MCF 10A (cell line): ENCODE measurements at regions not wholly inside any gene's neighbourhood (a gene's known extent, or its start where the extent isn't known, plus 50 kb on each side); places are given as distances from the start of the nearest gene placed in this dataset.
"Not testable (repeated sequence)": the region's sequence is repeated elsewhere in the genome, so short reads cannot be mapped to it uniquely, and the experiment has no call there.

Source experiments
- BruUV-seq: library from RNA; stranded (reverse); fragments of 400-500 nt; replicated peaks from 2 replicates; lab custom pipeline; 2021; lab: Mats Ljungman, UMichigan
- CTCF ChIA-PET: fragments of 300-600 bp; sonication (Branson Sonifier 250); formaldehyde crosslinking; extraction: SDS; loops from one replicate; lab custom pipeline; 2021; ENCODE audit warnings: antibody characterized with exemption, inconsistent platforms; lab: Yijun Ruan, JAX
- POLR2A ChIA-PET: fragments of 300-600, 350-650 bp; sonication (Branson Sonifier 250); formaldehyde crosslinking; extraction: SDS; loops from one replicate; lab custom pipeline; 2020; ENCODE audit warnings: antibody characterized with exemption, inconsistent platforms; lab: Yijun Ruan, JAX
- DNase-seq: peaks from one replicate; pipeline ENCODE4 v3.0.0-alpha.2; 2018; ENCODE audit not compliant: unreplicated experiment
- H3K27ac Mint-ChIP-seq: one replicate; pipeline ENCODE4 v1.8.0; 2022; ENCODE audit warnings: mild to moderate bottlenecking, low read depth, mixed read lengths; ENCODE audit not compliant: unreplicated experiment
- H3K27me3 Mint-ChIP-seq: one replicate; pipeline ENCODE4 v1.8.0; 2022; ENCODE audit warnings: mixed read lengths; ENCODE audit not compliant: insufficient read depth, unreplicated experiment
- H3K36me3 Mint-ChIP-seq: one replicate; pipeline ENCODE4 v1.8.0; 2022; ENCODE audit warnings: mild to moderate bottlenecking, moderate library complexity, mixed read lengths; ENCODE audit not compliant: insufficient read depth, unreplicated experiment
- H3K4me1 Mint-ChIP-seq: one replicate; pipeline ENCODE4 v1.8.0; 2022; ENCODE audit warnings: mixed read lengths; ENCODE audit not compliant: insufficient read depth, unreplicated experiment
- H3K4me3 Mint-ChIP-seq: one replicate; pipeline ENCODE4 v1.8.0; 2022; ENCODE audit warnings: mild to moderate bottlenecking, moderate library complexity, mixed read lengths; ENCODE audit not compliant: unreplicated experiment
- H3K9me3 Mint-ChIP-seq: one replicate; pipeline ENCODE4 v1.8.0; 2022; ENCODE audit warnings: mixed read lengths; ENCODE audit not compliant: unreplicated experiment
- intact Hi-C: fragments of 100-400 bp; cut with micrococcal nuclease; formaldehyde crosslinking; loops from 2 replicates; pipeline ENCODE4 v1.14.1; 2022
- TF ChIP-seq, protein P1 (sequence below): fragments of 200-600 bp; IDR thresholded peaks from one replicate; pipeline ENCODE4 v1.8.0; 2022; ENCODE audit warnings: antibody characterized with exemption, mild to moderate bottlenecking; ENCODE audit not compliant: unreplicated experiment

DNA sequence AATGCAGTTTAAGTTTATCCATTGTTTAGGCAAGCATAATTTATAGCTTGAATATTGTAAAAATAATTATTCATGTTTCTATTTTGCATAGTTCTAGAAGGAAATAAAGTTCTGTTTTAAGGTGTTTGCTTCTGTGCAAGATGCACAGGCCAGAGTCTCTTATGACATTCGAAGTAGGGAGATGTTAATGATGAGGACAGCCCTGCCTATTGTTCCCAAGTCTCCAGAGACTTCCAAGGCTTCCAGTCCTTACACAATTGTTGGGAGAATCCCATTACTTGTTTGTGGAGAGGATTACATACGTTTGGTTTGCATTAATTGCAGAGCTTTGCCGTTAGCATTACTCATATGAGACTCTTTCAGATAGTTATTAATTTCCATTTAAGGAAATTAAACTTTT lies 96.2 kb upstream of the ANK2 start:
- POLR2A ChIA-PET, result interaction anchor here (0.6 to 0.8 kb wide), 3 partner anchors 11 to 66 kb away, joined by 3 to 4 read pairs (median 3); no protein-coding TSS in a partner anchor
- Mint-ChIP-seq H3K36me3 (no peaks in the 10 kb centered on the region), H3K4me3 (no peak overlapping the region), H3K9me3 (no peaks in the 10 kb centered on the region), H3K27ac (no peak overlapping the region), H3K4me1 (no peaks in the 10 kb centered on the region), H3K27me3 (no peaks in the 10 kb centered on the region)
- intact Hi-C loops, result no loop called here
- CTCF ChIA-PET, result interaction anchor here (1.4 to 3.2 kb wide), 5 partner anchors 9 to 188 kb away, joined by 6 to 31 read pairs (median 14); no protein-coding TSS in a partner anchor
- BruUV-seq, result no TSS peak
- DNase-seq, result no peak
- TF ChIP-seq, protein P1, sequence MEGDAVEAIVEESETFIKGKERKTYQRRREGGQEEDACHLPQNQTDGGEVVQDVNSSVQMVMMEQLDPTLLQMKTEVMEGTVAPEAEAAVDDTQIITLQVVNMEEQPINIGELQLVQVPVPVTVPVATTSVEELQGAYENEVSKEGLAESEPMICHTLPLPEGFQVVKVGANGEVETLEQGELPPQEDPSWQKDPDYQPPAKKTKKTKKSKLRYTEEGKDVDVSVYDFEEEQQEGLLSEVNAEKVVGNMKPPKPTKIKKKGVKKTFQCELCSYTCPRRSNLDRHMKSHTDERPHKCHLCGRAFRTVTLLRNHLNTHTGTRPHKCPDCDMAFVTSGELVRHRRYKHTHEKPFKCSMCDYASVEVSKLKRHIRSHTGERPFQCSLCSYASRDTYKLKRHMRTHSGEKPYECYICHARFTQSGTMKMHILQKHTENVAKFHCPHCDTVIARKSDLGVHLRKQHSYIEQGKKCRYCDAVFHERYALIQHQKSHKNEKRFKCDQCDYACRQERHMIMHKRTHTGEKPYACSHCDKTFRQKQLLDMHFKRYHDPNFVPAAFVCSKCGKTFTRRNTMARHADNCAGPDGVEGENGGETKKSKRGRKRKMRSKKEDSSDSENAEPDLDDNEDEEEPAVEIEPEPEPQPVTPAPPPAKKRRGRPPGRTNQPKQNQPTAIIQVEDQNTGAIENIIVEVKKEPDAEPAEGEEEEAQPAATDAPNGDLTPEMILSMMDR, result no peak

DNA sequence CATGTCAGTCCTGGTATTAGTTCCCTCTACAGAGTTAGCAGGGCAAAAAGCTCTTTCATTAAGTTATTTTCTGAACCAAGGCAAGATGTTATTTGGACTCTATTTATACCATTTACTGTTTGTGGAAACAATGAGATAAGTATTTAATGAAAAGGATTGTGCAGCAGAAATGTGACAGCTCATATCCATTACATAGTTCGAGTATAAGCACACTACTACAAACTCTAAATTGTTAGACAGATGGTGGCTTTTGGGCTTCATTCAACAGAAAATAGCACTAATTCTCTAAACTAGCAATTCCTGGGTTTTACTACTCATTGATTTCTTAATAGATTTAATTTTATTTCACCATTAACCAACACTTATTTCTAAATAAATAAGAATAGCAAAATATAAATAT lies 95.2 kb upstream of the ANK2 start:
- BruUV-seq, result no TSS peak
- TF ChIP-seq, protein P1, result no peak
- no peak overlapping the region for H3K4me3 Mint-ChIP-seq
- no peak for DNase-seq
- no peaks in the 10 kb centered on the region for H3K36me3 Mint-ChIP-seq
- no peaks in the 10 kb centered on the region for H3K9me3 Mint-ChIP-seq
- intact Hi-C loops, result no loop called here
- H3K27ac Mint-ChIP-seq, result no peak overlapping the region
- ChIA-PET CTCF (interaction anchor here (0.6 kb wide), 1 partner anchor 271 kb away, joined by 3 read pairs; no protein-coding TSS in a partner anchor), POLR2A (no interaction called here)
- H3K4me1 Mint-ChIP-seq, result no peaks in the 10 kb centered on the region
- no peaks in the 10 kb centered on the region for H3K27me3 Mint-ChIP-seq

DNA sequence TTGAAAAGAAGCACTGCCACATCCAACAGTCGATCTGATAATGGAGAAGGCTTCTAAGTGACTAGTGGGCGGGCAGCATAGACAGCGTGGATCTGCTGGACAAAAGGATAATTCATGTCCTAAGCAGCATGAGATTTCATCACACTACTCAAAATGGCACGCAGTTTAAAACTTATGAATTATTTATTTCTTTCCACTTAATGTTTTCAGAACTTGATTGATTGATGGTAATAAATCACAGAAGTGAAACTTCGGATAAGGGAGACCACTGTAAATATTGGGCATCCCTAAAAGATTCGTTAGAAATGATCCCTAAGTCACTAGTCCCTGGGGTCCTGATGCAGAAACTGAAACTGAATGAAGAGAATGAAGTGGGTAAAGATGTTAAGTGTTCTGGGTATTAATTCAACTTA lies 93.0 kb upstream of the ANK2 start:
- Mint-ChIP-seq H3K36me3 (no peaks in the 10 kb centered on the region), H3K27ac (no peak overlapping the region), H3K4me3 (no peak overlapping the region), H3K27me3 (no peaks in the 10 kb centered on the region), H3K4me1 (no peaks in the 10 kb centered on the region), H3K9me3 (no peaks in the 10 kb centered on the region)
- intact Hi-C loops, result no loop called here
- no TSS peak for BruUV-seq
- CTCF ChIA-PET, result no interaction called here
- POLR2A ChIA-PET, result no interaction called here
- no peak for DNase-seq
- TF ChIP-seq, protein P1, result no peak

DNA sequence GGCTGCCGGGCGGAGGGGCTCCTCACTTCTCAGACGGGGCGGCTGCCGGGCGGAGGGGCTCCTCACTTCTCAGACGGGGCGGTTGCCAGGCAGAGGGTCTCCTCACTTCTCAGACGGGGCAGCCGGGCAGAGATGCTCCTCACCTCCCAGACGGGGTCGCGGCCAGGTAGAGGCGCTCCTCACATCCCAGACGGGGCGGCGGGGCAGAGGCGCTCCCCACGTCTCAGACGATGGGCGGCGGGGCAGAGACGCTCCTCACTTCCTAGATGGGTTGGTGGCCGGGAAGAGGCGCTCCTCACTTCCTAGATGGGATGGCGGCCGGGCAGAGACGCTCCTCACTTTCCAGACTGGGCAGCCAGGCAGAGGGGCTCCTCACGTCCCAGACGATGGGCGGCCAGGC lies 91.7 kb upstream of the ANK2 start:
- H3K36me3 Mint-ChIP-seq, DNase-seq, H3K4me3 Mint-ChIP-seq, intact Hi-C loops, CTCF ChIA-PET, BruUV-seq, H3K4me1 Mint-ChIP-seq, H3K27ac Mint-ChIP-seq, H3K27me3 Mint-ChIP-seq, POLR2A ChIA-PET, H3K9me3 Mint-ChIP-seq: not testable (repeated sequence)
